Dedifferentiated amniotic fluid mesenchymal stem cell (primary cell): ENCODE measurements at regions not wholly inside any gene's neighbourhood (a gene's known extent, or its start where the extent isn't known, plus 50 kb on each side); places are given as distances from the start of the nearest gene placed in this dataset.

ENCODE experiments used
- DNase-seq: peaks from one replicate; pipeline ENCODE4 v3.0.0-alpha.2; 2016; ENCODE audit errors: extremely low spot score

DNA sequence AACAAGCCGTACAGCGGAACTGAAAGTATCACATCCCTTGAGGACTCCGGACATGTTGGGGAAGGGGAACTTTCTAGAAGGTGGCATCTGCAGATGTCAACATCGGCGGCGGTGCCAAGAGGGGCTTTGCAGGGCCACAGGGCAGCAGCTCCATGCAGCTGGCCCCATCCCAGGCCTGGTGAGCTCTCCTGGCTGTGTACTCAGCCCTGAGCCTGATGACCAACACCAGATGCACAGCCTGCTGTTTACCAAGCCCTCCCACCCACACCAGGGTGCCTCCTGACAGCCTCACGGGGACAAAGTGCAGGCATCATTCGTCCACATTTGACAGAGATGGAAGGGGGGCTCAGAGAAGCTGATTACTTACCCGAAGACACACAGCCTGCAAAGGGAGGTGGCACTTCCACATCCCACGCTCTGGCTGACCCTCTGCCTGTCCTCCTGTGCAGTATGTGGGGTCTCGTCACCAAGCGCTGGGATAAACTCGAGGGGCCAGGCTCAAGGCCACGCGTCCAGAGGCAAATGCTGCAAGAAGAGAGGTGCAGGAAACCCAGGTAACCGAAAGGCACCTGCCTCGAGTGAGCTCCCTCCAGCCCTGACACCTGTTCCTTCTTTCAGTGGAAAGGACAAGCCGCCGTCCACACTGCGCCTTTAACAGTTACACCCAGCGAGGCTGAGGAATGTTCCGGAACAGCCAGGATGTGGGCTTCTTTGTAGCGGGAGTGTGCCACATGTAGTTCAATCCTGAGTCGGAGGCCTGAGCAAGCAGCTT, 69.0 kb upstream of the ASAP2 start:
- DNase-seq: no peak

DNA sequence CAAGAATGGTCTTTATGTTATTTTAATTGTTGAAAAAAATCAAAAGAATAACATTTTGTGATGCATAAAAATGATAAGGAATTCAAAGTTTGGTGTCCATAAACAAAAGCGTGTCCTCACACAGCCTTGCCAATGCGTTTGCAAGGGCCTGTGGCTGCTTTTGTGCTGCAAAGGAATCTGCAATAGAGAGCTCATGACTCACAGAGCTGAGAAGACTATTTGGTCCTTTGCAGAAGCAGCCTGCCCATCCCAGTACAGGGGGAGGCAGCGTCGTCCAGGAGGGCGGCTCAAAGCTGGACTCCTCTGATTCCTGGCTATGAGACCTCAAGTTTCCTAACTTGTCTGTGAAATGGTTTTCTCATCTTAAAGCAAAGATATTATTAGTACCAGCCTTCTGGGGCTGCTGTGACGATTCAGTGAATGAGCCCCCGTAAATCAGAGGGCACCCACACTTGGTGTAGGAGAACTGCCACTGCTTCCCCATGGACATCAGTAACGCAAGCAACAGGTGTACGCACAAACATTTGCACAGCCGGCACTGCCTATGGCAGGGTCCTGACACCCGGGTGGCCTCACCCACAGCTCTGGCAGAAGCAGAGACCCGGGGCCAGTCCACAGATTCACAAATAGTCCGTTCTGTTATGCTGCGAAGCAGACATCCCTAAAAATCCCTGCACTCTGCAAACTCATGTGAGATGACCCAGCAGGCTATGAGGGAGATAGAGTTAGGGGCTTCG, 70.6 kb upstream of the ASAP2 start:
- DNase-seq: no peak

DNA sequence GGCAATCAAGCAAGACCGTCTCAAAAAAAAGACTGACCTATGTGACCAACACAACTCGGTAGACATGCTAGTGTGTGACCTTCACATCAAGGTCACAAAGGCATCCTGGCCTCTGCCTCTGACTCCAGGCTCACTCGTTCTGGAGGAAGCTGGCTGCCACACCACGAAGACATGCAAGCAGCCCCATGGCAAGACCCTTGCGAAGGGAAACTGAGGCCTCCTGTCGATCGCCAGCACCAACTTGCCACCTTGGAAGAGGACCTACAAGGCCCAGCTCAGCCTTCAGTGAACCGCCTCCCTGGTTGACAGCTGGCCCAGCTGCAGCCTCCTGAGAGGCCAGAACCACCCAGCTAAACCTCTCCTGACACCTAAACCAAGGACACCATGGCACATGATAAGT, 79.3 kb upstream of the ASAP2 start:
- no peak for DNase-seq

GRCh38 chr2:9126540-9126939, 80.1 kb upstream of the ASAP2 start:
- no peak for DNase-seq

GRCh38 chr2:9124231-9124741, 82.3 kb upstream of the ASAP2 start:
- no peak for DNase-seq

DNA sequence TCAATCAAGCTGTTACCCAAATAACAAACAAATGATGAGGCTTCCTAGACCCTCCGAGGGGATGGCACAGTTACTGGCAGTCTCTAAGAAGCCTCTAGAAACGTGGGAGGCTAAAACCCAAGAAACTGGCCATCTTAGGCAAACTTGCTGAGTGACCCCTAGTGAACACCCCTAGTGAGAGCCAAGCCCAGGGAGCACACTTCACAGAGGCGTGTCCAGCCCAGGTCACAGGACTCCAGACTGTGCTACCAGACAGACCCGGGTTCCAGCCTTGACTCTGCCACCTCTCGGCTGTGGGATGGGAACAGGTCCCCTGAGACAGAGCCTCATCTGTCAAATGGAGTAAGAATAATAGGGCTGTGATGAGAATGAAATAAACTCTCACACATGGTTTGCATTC, 83.5 kb upstream of the ASAP2 start:
- DNase-seq: no peak

GRCh38 chr2:9122367-9122766, 84.2 kb upstream of the ASAP2 start:
- DNase-seq: no peak

- DNase-seq: no peak
Observed at GRCh38 chr2:9118383-9118960, 88.1 kb upstream of the ASAP2 start.

- DNase-seq: no peak
Observed at GRCh38 chr2:9115229-9115628, 91.4 kb upstream of the ASAP2 start.

DNA sequence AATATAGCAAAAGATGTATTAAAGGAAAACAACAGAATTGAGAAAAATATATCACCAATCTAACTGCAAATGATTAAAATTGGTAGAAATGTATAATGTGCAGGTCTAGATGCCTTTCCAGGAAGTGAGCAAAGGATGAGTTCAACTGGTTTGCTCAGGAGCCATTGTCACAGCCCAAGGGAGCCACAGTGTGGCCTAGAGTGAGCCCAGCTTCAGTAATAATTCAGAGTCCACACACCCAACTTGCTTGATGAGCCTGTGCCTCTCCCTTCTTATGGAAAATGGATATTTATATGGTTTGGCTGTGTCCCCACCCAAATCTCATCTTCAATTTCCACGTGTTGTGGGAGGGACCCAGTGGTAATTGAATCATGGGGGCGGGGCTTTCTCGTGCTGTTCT, 92.2 kb upstream of the ASAP2 start:
- no peak for DNase-seq

DNA sequence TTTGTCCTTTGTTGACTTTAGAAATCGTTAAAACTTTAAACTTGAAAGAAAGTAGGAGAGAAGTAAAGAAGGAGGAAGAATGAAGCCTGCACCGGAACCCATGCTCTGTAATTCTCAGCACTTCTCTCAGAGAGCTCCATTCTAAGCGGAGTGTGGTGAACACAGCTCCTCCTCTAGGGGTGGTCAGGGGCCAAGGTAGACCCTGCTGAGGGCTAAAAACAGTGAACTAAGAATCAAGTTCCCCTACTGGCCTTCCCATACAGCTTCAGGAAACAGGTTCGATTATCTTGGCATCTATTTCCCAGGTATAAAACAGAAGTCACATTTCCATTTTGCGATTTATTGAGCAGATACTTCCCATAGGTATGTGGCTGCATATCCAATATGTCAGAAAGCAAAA, 92.7 kb upstream of the ASAP2 start:
- no peak for DNase-seq

DNA sequence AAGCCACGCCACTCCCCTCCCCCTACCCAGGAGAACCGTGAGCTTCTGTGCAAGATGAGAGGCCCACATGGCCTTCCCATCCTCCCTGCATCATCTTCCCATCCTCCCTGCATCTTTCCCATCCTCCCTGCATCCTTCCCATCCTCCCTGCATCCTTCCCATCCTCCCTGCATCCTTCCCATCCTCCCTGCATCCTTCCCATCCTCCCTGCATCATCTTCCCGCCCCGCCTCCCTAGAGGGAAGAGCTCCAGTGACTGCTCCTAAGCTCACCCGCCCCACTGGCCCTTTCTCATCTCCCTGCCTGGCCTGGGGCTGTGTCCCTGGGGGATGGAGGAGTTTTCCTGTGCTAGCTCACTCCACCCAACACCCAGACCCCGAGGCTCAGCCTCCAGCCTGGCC, 93.3 kb upstream of the ASAP2 start:
- no peak for DNase-seq

DNA sequence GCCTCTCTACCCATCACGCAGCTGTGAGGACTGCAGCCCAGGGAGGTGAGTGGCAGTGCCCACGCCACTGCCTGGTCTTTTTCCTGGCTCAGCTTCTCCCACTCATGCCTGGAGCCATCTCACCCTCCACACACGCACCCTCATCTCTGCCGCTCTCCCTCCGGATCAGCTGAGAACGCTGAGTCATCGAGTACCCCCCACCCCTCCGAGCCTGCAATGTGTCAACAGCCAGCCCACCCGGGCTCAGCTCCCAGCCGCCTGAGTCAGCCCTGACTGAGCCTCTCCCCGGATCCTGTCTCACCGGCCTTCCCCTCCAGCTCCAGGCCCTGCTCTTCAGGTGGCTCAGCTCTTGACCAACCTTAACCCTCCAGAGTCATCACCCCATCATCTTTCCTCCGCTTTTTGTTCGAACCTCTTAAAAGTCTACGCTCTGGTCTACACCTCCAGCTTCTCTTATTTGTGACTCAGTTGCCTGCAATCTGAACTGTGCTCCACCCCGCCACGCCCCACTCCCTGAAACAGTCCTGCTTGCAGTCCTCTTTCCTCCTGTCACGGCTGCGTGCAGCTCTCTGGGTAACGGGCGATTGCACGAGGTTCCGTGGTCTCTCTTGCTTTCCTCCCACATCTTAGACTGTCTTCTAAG, 94.4 kb upstream of the ASAP2 start:
- DNase-seq: peak; percentile 77

DNA sequence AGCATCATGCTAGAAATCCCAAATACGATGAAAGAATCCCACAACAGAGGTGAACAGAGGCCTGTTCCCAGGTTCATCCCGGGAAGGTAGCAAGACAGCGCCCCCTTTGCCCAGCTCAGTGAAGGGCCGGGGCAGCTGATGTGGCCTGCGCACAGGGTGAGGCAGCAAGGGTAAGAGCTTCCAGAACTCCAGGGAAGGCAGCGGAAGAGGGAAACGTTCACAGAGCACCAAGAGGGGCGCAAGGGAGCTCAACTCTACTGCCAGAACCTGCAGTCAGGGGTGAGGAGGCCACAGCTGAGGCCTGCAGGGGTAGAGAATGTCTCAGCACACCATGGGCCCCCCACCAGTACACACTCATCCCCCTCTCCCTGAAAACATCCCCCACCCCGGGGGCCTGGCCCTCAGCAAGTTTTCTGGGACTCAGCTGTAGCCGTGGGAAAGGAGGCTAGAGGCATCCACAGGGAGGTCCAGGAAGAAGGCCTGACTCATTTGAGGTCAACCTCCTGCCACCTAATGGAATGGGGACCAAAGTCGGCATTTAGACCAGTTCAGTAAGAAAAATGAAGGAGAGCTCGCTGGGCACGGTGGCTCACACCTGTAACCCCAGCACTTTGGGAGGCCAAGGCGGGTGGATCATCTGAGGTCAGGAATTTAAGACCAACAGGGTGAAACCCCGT, 95.6 kb upstream of the ASAP2 start:
- DNase-seq: no peak

DNA sequence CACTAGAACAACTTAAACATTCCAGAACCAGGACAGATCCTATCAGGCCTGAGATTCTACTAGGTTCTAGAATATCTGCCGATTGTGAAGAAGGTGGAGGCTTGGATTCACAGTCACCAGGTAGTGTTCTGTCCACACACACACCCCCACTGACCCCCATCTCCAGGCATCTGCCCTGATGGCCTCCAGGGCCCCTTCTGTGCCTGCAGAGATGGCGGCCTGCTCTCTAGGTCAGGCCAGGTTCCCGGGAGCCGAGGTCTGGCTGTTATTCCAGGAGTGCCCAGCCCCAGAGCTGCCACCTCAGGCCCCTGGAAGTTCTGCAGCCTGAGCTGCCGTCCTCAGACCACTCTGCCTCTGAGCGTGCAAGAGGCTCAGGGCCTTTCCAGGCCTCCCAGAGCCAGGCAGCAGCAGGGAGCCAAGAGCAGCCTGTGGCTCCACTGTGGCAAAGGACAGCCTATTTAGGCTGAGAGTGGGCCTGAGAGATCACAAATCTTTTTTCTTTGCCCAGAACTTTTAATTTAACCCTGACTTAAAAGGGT, 96.2 kb upstream of the ASAP2 start:
- no peak for DNase-seq

DNA sequence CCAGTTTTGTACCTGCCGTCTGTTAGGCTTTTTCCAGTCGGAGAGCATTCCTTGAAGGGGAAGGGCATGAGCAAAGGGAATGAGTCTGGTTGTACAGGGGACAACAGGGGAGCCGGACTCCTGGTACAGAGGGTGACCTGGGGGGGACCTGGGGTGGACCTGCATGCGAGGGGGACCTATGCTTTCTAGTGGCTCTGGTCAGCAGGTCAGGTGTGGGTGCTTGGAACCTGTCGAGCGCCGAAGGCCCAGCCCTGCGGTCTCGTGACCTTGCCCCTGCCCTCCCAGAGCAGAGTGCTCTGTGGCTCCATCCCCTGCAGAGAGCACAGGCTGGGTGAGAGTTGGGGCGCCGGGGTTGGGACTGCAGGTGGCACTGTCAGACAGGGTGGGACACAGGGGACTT, 96.7 kb upstream of the ASAP2 start:
- no peak for DNase-seq

DNA sequence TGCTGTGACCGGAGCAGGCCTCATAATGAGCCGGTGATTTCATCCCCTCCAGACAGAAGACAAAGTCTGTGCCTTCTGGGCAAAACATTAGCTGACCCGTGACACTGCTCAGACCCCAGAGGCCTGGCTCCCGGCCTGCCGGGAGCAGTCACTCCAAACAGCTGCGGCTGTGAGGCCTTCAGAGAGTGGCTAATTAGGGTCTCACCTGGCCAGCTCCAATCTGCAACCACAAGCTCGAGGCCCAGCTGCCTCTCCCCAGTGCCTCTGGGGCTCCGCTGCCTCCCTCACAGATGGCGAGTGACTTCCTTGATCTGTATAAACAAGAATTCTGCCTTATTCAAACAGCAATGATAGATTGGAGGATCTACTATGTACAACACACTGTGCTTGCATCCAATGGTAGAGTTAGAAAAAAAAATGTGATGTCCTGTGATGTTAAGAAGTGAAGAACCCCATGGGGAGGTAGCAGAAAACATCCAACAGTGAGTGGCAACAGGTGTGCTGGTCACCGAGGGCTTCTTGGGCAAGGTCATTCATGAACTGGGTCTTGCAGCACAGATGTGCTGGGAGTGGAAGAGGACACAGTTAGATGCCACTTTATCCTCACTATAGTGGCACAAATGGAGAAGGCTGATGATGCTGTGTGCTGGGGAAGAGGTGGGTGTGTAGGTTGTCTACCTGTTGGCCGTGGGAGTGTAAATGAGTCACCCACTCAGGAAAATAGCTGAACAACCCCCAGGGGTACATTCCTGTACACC, 98.2 kb upstream of the ASAP2 start:
- no peak for DNase-seq

GRCh38 chr2:9107168-9108025, 99.2 kb upstream of the ASAP2 start:
- DNase-seq: no peak

DNA sequence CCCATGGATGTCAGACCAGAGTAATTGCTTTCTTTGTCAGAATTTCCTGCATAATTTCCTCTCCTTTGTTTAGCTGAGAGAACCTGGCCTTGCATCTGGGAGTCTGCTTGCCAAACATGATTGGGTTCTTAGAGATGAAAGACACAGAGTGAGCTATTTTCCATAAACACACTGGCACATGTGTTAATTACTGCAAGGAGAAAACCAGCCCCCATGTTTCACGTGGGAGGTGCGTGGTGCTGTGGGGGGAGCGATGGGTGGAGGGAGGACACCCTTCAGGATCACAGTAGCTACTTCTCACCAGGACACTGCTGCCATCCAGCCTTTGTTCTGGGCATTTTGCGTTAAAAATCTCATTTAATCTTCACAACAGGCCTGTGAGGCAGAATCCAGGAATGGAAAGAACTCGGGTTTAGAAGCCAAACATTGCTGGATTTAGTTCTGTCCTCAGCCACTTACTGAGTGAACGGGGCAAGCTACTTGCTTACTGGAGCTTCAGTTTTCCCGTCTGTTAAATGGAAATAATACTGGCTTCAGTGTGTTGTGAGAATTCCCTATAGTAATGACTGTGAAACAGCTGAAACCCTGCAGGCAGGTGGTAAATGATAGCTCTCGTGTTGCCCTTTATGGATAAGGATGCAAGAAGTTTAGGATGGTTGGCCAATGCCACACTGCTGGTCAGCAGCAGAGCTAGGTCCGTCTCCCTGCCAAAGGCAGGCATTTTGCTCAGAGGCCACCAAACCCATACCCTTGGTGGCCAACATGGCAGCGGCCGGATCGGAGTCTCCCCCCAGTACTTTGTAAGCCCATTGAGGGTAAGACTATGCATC, 100.1 kb upstream of the ASAP2 start:
- DNase-seq: no peak
